HUES48 (cell line): ENCODE measurements at regions not wholly inside any gene's neighbourhood (a gene's known extent, or its start where the extent isn't known, plus 50 kb on each side); places are given as distances from the start of the nearest gene placed in this dataset.

Experiments
- H3K27ac ChIP-seq: one replicate; pipeline ENCODE4 v1.7.0; 2013; ENCODE audit warnings: low read depth, low read length, inconsistent platforms
- H3K27me3 ChIP-seq: 2 replicates; pipeline ENCODE4 v1.6.1; 2013; ENCODE audit warnings: mild to moderate bottlenecking, low read length; ENCODE audit not compliant: control insufficient read depth, insufficient read depth
- H3K36me3 ChIP-seq: 2 replicates; pipeline ENCODE4 v1.6.1; 2013; ENCODE audit warnings: low read length; ENCODE audit not compliant: control insufficient read depth, insufficient read depth
- H3K4me1 ChIP-seq: 2 replicates; pipeline ENCODE4 v1.6.1; 2013; ENCODE audit warnings: mild to moderate bottlenecking, low read length; ENCODE audit not compliant: control insufficient read depth, insufficient read depth
- H3K4me3 ChIP-seq: 2 replicates; pipeline ENCODE4 v1.5.1; 2013; ENCODE audit warnings: mild to moderate bottlenecking, low read depth, low read length
- H3K9ac ChIP-seq: 2 replicates; pipeline ENCODE4 v1.6.1; 2013; ENCODE audit warnings: mild to moderate bottlenecking, low read depth, low read length, moderate library complexity
- H3K9me3 ChIP-seq: 2 replicates; pipeline ENCODE4 v1.6.1; 2013; ENCODE audit warnings: low read length; ENCODE audit not compliant: control insufficient read depth, insufficient read depth

- Histone ChIP-seq H3K9me3 (no peaks in the 10 kb centered on the region), H3K36me3 (no peaks in the 10 kb centered on the region), H3K4me1 (peaks cover 25% of the 10 kb centered on the region), H3K4me3 (no peak overlapping the region), H3K9ac (no peak overlapping the region), H3K27ac (no peak overlapping the region), H3K27me3 (no peaks in the 10 kb centered on the region; the same call in 1 of the 2 replicates)
These were observed 338.4 kb upstream of the NOCT start for GRCh38 chr4:138677212-138677611.

- no peaks in the 10 kb centered on the region for H3K9me3 ChIP-seq
- no peak overlapping the region for H3K9ac ChIP-seq
- peaks cover 23% of the 10 kb centered on the region for H3K4me1 ChIP-seq
- H3K4me3 ChIP-seq = no peak overlapping the region
- H3K27ac ChIP-seq = no peak overlapping the region
- no peaks in the 10 kb centered on the region for H3K36me3 ChIP-seq
- H3K27me3 ChIP-seq = no peaks in the 10 kb centered on the region; the same call in 1 of the 2 replicates
These were observed 339.9 kb upstream of the NOCT start for GRCh38 chr4:138675685-138676084.

DNA sequence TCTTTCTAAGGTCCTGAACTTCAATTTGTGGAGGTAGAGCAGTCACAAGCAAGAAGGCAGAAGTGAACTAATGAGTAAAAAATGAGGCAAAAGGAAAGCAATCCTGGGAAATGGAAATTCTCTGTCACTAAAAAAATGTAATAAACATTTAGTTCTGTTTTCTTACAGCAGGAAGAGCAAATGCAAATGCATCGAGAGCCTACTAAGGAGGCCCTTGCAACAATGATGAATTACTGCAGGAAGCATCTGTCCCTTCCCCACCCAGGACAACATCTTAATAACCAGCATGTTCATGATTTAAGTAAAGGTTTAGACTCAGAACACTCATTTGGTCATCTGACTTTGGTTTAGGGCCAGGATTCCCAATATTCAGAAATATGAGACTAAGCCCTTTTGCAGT lies 341.4 kb upstream of the NOCT start:
- H3K36me3 ChIP-seq = no peaks in the 10 kb centered on the region
- H3K4me1 ChIP-seq = peaks cover 21% of the 10 kb centered on the region
- H3K27ac ChIP-seq = no peak overlapping the region
- H3K9ac ChIP-seq = no peak overlapping the region
- H3K9me3 ChIP-seq = no peaks in the 10 kb centered on the region
- no peaks in the 10 kb centered on the region; the same call in 1 of the 2 replicates for H3K27me3 ChIP-seq
- no peak overlapping the region for H3K4me3 ChIP-seq

- peaks cover 11% of the 10 kb centered on the region for H3K4me1 ChIP-seq
- H3K27me3 ChIP-seq = no peaks in the 10 kb centered on the region; the same call in 1 of the 2 replicates
- H3K9ac ChIP-seq = no peak overlapping the region
These were observed 342.5 kb upstream of the NOCT start for GRCh38 chr4:138673053-138673452.

GRCh38 chr4:138672393-138672976 lies 343.1 kb upstream of the NOCT start:
- no peaks in the 10 kb centered on the region for H3K9me3 ChIP-seq
- no peaks in the 10 kb centered on the region for H3K36me3 ChIP-seq
- peaks cover 11% of the 10 kb centered on the region for H3K4me1 ChIP-seq
- H3K27me3 ChIP-seq = no peaks in the 10 kb centered on the region; the same call in 1 of the 2 replicates
- no peak overlapping the region for H3K4me3 ChIP-seq
- no peak overlapping the region for H3K27ac ChIP-seq
- H3K9ac ChIP-seq = no peak overlapping the region

More at GRCh38 chr4:138673053-138673452, 342.5 kb upstream of the NOCT start:
- Histone ChIP-seq H3K4me3 (no peak overlapping the region), H3K27ac (no peak overlapping the region), H3K9me3 (no peaks in the 10 kb centered on the region), H3K36me3 (no peaks in the 10 kb centered on the region)

GRCh38 chr4:138671606-138672084 lies 343.9 kb upstream of the NOCT start:
- Histone ChIP-seq H3K4me1 (peaks cover 11% of the 10 kb centered on the region), H3K36me3 (no peaks in the 10 kb centered on the region), H3K27me3 (no peaks in the 10 kb centered on the region), H3K9me3 (no peaks in the 10 kb centered on the region), H3K27ac (no peak overlapping the region), H3K9ac (no peak overlapping the region), H3K4me3 (no peak overlapping the region)

GRCh38 chr4:138671106-138671505 lies 344.5 kb upstream of the NOCT start:
- peaks cover 11% of the 10 kb centered on the region for H3K4me1 ChIP-seq

GRCh38 chr4:138670681-138671080 lies 344.9 kb upstream of the NOCT start:
- H3K27ac ChIP-seq = no peak overlapping the region

More at GRCh38 chr4:138671106-138671505, 344.5 kb upstream of the NOCT start:
- no peak overlapping the region for H3K27ac ChIP-seq
- H3K36me3 ChIP-seq = no peaks in the 10 kb centered on the region
- H3K4me3 ChIP-seq = no peak overlapping the region
- no peaks in the 10 kb centered on the region for H3K9me3 ChIP-seq
- no peak overlapping the region for H3K9ac ChIP-seq
- no peaks in the 10 kb centered on the region for H3K27me3 ChIP-seq

GRCh38 chr4:138669479-138670315 lies 345.9 kb upstream of the NOCT start:
- Histone ChIP-seq H3K4me1 (peaks cover 11% of the 10 kb centered on the region), H3K27ac (no peak overlapping the region), H3K9me3 (no peaks in the 10 kb centered on the region), H3K27me3 (no peaks in the 10 kb centered on the region), H3K9ac (no peak overlapping the region), H3K4me3 (no peak overlapping the region), H3K36me3 (no peaks in the 10 kb centered on the region)

More at GRCh38 chr4:138670681-138671080, 344.9 kb upstream of the NOCT start:
- no peak overlapping the region for H3K4me3 ChIP-seq
- H3K9ac ChIP-seq = no peak overlapping the region
- H3K36me3 ChIP-seq = no peaks in the 10 kb centered on the region
- peaks cover 11% of the 10 kb centered on the region for H3K4me1 ChIP-seq
- H3K9me3 ChIP-seq = no peaks in the 10 kb centered on the region
- H3K27me3 ChIP-seq = no peaks in the 10 kb centered on the region

GRCh38 chr4:138668309-138668708 lies 347.3 kb upstream of the NOCT start:
- no peaks in the 10 kb centered on the region for H3K27me3 ChIP-seq
- peaks cover 11% of the 10 kb centered on the region for H3K4me1 ChIP-seq
- no peak overlapping the region for H3K4me3 ChIP-seq
- no peak overlapping the region for H3K27ac ChIP-seq
- no peaks in the 10 kb centered on the region for H3K36me3 ChIP-seq
- H3K9ac ChIP-seq = no peak overlapping the region
- no peaks in the 10 kb centered on the region for H3K9me3 ChIP-seq

DNA sequence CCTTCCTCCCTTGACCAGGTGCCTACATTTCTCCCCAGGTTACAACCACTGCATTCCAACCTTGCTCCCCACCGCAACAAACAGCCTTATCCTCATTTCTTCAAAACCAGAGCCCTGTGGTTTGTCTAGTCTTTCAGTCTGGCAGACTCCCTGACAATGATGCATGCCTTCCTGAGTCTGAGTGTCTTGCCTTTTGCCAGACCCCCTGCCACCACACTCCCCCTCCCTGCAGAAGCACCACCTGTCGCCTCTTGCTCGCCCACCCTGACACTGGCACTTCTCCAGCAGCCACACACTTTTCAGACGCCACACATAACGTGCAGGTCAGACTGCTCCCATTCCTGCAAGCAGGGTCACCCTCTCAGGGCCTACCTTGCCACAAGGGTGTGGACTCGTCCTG lies 349.2 kb upstream of the NOCT start:
- H3K9me3 ChIP-seq = no peaks in the 10 kb centered on the region
- H3K27me3 ChIP-seq = 0 out of 2 replicates have a peak, but pooled peaks cover 5% of the 10 kb centered on the region
- no peaks in the 10 kb centered on the region for H3K36me3 ChIP-seq
- H3K27ac ChIP-seq = no peak overlapping the region
- no peak overlapping the region for H3K9ac ChIP-seq
- no peak overlapping the region for H3K4me3 ChIP-seq
- H3K4me1 ChIP-seq = 0 out of 2 replicates have a peak, but pooled peaks cover 1% of the 10 kb centered on the region
